ENCODE measurements at regions not wholly inside any gene's neighbourhood (a gene's known extent, or its start where the extent isn't known, plus 50 kb on each side); places are given as distances from the start of the nearest gene placed in this dataset.

DNA sequence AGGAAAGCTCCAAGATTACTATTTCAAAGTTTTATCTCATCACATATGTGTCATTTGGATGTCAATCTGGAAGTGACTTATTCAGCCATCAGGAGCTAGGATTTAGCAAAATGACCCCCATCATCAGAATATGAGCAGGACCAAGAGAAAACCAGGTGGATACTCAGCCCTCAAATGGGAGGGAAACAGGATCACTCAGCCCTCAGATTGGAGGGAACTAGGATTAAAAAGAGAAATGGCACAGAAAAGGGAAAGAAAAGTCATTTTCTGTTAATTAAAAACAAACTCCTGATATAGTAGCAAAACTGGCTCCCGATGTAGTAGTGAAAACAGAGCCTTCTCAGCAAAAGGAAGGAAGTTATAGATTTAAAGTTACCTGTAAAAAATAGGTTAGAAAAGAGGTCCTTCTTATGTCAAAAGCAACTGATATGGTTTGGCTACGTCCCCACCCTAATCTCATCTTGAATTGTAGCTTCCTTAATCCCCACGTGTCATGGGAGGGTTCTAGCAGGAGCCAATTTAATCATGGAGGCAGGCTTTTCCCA lies 69.0 kb upstream of the MYCN start:
- TF ChIP-seq POLR2A (IDR thresholded peaks at IDR 0.05): no peak
- TF ChIP-seq, protein P1, sequence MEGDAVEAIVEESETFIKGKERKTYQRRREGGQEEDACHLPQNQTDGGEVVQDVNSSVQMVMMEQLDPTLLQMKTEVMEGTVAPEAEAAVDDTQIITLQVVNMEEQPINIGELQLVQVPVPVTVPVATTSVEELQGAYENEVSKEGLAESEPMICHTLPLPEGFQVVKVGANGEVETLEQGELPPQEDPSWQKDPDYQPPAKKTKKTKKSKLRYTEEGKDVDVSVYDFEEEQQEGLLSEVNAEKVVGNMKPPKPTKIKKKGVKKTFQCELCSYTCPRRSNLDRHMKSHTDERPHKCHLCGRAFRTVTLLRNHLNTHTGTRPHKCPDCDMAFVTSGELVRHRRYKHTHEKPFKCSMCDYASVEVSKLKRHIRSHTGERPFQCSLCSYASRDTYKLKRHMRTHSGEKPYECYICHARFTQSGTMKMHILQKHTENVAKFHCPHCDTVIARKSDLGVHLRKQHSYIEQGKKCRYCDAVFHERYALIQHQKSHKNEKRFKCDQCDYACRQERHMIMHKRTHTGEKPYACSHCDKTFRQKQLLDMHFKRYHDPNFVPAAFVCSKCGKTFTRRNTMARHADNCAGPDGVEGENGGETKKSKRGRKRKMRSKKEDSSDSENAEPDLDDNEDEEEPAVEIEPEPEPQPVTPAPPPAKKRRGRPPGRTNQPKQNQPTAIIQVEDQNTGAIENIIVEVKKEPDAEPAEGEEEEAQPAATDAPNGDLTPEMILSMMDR (IDR thresholded peaks at IDR 0.05): no peak

Data from Peyer's patch (tissue), 4 donors.